ENCODE measurements at regions not wholly inside any gene's neighbourhood (a gene's known extent, or its start where the extent isn't known, plus 50 kb on each side); places are given as distances from the start of the nearest gene placed in this dataset.

GRCh38 chr1:239918634-239919033, 173.0 kb upstream of the FMN2 start:
- Histone ChIP-seq H3K4me3 (no peak overlapping the region), H3K27me3 (no peaks in the 10 kb centered on the region), H3K4me1 (no peaks in the 10 kb centered on the region), H3K27ac (no peak overlapping the region), H3K9me3 (no peaks in the 10 kb centered on the region), H3K36me3 (no peaks in the 10 kb centered on the region)
- no peak for DNase-seq (ENCODE audit: extremely low spot score in 2 of 2)
- intact Hi-C loops (cut with DNase I) = loop anchor here (10.0 kb wide), 1 partner anchor 854 kb away; no protein-coding TSS in a partner anchor
- no peak for TF ChIP-seq CTCF (IDR thresholded peaks at IDR 0.05)
- no peak for TF ChIP-seq POLR2AphosphoS5 (IDR thresholded peaks at IDR 0.05; ENCODE audit: insufficient read depth in 1 of 2, low read depth in 1 of 2)
- TF ChIP-seq POLR2A (IDR thresholded peaks at IDR 0.05) = no peak

GRCh38 chr1:239920214-239920613, 171.5 kb upstream of the FMN2 start:
- no peak overlapping the region for H3K4me3 ChIP-seq
- TF ChIP-seq POLR2A (IDR thresholded peaks at IDR 0.05) (no peak), CTCF (IDR thresholded peaks at IDR 0.05) (no peak), POLR2AphosphoS5 (IDR thresholded peaks at IDR 0.05; ENCODE audit: insufficient read depth in 1 of 2, low read depth in 1 of 2) (no peak)
- intact Hi-C loops (cut with DNase I) = no loop called here
- no peaks in the 10 kb centered on the region for H3K9me3 ChIP-seq
- H3K36me3 ChIP-seq = no peaks in the 10 kb centered on the region
- DNase-seq (ENCODE audit: extremely low spot score in 2 of 2) = no peak
- H3K27me3 ChIP-seq = no peaks in the 10 kb centered on the region
- H3K27ac ChIP-seq = no peak overlapping the region
- no peaks in the 10 kb centered on the region for H3K4me1 ChIP-seq

- H3K4me1 ChIP-seq = no peaks in the 10 kb centered on the region
- no peaks in the 10 kb centered on the region for H3K27me3 ChIP-seq
- H3K9me3 ChIP-seq = no peaks in the 10 kb centered on the region
- DNase-seq (ENCODE audit: extremely low spot score in 2 of 2) = no peak
- no peaks in the 10 kb centered on the region for H3K36me3 ChIP-seq
- TF ChIP-seq POLR2AphosphoS5 (IDR thresholded peaks at IDR 0.05; ENCODE audit: insufficient read depth in 1 of 2, low read depth in 1 of 2) (no peak), POLR2A (IDR thresholded peaks at IDR 0.05) (no peak), CTCF (IDR thresholded peaks at IDR 0.05) (no peak)
- intact Hi-C loops (cut with DNase I) = no loop called here
- H3K4me3 ChIP-seq = no peak overlapping the region
- no peak overlapping the region for H3K27ac ChIP-seq
These were observed 168.7 kb upstream of the FMN2 start for GRCh38 chr1:239922778-239923522.

- Histone ChIP-seq H3K4me1 (no peaks in the 10 kb centered on the region), H3K4me3 (no peak overlapping the region), H3K36me3 (no peaks in the 10 kb centered on the region), H3K27ac (no peak overlapping the region), H3K27me3 (no peaks in the 10 kb centered on the region), H3K9me3 (no peaks in the 10 kb centered on the region)
- no peak for DNase-seq (ENCODE audit: extremely low spot score in 2 of 2)
- intact Hi-C loops (cut with DNase I) = no loop called here
- TF ChIP-seq CTCF (IDR thresholded peaks at IDR 0.05) = no peak
These were observed 166.8 kb upstream of the FMN2 start for GRCh38 chr1:239924741-239925350.

GRCh38 chr1:239926184-239926583, 165.5 kb upstream of the FMN2 start:
- H3K27me3 ChIP-seq = no peaks in the 10 kb centered on the region
- no peak overlapping the region for H3K4me3 ChIP-seq
- no peak for DNase-seq (ENCODE audit: extremely low spot score in 2 of 2)
- intact Hi-C loops (cut with DNase I) = no loop called here
- no peak for TF ChIP-seq POLR2A (IDR thresholded peaks at IDR 0.05)
- TF ChIP-seq POLR2AphosphoS5 (IDR thresholded peaks at IDR 0.05; ENCODE audit: insufficient read depth in 1 of 2, low read depth in 1 of 2) = no peak
- no peak for TF ChIP-seq CTCF (IDR thresholded peaks at IDR 0.05)
- no peak overlapping the region for H3K27ac ChIP-seq
- H3K36me3 ChIP-seq = no peaks in the 10 kb centered on the region
- H3K4me1 ChIP-seq = no peaks in the 10 kb centered on the region
- H3K9me3 ChIP-seq = no peaks in the 10 kb centered on the region

Measured in vagina (tissue), 2 donors.